RWPE2 (cell line): ENCODE measurements at regions not wholly inside any gene's neighbourhood (a gene's known extent, or its start where the extent isn't known, plus 50 kb on each side); places are given as distances from the start of the nearest gene placed in this dataset.

Source experiments
- ATAC-seq: fragments of 200-7000 bp; cut with Tn5 transposase; 3 replicates; pipeline ENCODE4 v1.9.1; 2021; ENCODE audit warnings: low read depth
- DNase-seq: peaks from one replicate; pipeline ENCODE4 v3.0.0-alpha.2; 2020; ENCODE audit warnings: low spot score
- H3K27ac ChIP-seq: fragments of 450-650 bp; 2 replicates; pipeline ENCODE4 v1.5.1; 2017; ENCODE audit warnings: mild to moderate bottlenecking; ENCODE audit not compliant: poor library complexity, severe bottlenecking
- H3K27me3 ChIP-seq: fragments of 250-450 bp; sonication (Bioruptor Pico); 2 replicates; pipeline ENCODE4 v1.5.1; 2021; ENCODE audit warnings: mild to moderate bottlenecking, moderate library complexity; ENCODE audit not compliant: insufficient read depth, poor library complexity, severe bottlenecking
- H3K36me3 ChIP-seq: fragments of 250-450 bp; sonication (Bioruptor Pico); 2 replicates; pipeline ENCODE4 v1.5.1; 2020; ENCODE audit warnings: low read depth, mild to moderate bottlenecking, moderate library complexity
- H3K4me1 ChIP-seq: fragments of 250-450 bp; sonication (Bioruptor Pico); 2 replicates; pipeline ENCODE4 v1.5.1; 2021; ENCODE audit warnings: mild to moderate bottlenecking, moderate library complexity; ENCODE audit not compliant: insufficient read depth, poor library complexity, severe bottlenecking
- H3K4me3 ChIP-seq: fragments of 250-450 bp; sonication (Bioruptor Pico); 2 replicates; pipeline ENCODE4 v1.5.1; 2021; ENCODE audit warnings: mild to moderate bottlenecking, moderate library complexity; ENCODE audit not compliant: severe bottlenecking
- H3K9me3 ChIP-seq: fragments of 250-450 bp; sonication (Bioruptor Pico); 2 replicates; pipeline ENCODE4 v1.5.1; 2021; ENCODE audit warnings: mild to moderate bottlenecking, moderate library complexity; ENCODE audit not compliant: severe bottlenecking
- CTCF ChIP-seq: fragments of 450-650 bp; IDR thresholded peaks from one replicate; pipeline ENCODE4 v1.5.1; 2017; ENCODE audit warnings: mild to moderate bottlenecking, moderate library complexity; ENCODE audit not compliant: poor library complexity, severe bottlenecking

GRCh38 chr2:604854-605524, 72.2 kb downstream of the TMEM18 start:
- H3K4me3 ChIP-seq, result no peak overlapping the region
- TF ChIP-seq CTCF, result no peak
- no peaks in the 10 kb centered on the region for H3K36me3 ChIP-seq
- ATAC-seq, result no peak
- H3K9me3 ChIP-seq, result peaks cover 2% of the 10 kb centered on the region
- H3K27ac ChIP-seq, result no peak overlapping the region
- no peaks in the 10 kb centered on the region for H3K27me3 ChIP-seq
- no peak for DNase-seq
- peaks cover 6% of the 10 kb centered on the region for H3K4me1 ChIP-seq

- ATAC-seq (no peak), DNase-seq (no peak)
- H3K4me1 ChIP-seq, result peaks cover 6% of the 10 kb centered on the region
- peaks cover 2% of the 10 kb centered on the region for H3K9me3 ChIP-seq
- no peaks in the 10 kb centered on the region for H3K36me3 ChIP-seq
- H3K4me3 ChIP-seq, result no peak overlapping the region
- no peaks in the 10 kb centered on the region for H3K27me3 ChIP-seq
- H3K27ac ChIP-seq, result no peak overlapping the region
- no peak for TF ChIP-seq CTCF
Measured at GRCh38 chr2:604385-604784, 72.8 kb downstream of the TMEM18 start.

- H3K4me3 ChIP-seq, result no peak overlapping the region
- no peaks in the 10 kb centered on the region for H3K27me3 ChIP-seq
- peaks cover 2% of the 10 kb centered on the region for H3K9me3 ChIP-seq
- H3K27ac ChIP-seq, result peak overlapping the region; percentile 50
- DNase-seq (no peak), ATAC-seq (no peak)
- H3K36me3 ChIP-seq, result no peaks in the 10 kb centered on the region
- TF ChIP-seq CTCF, result no peak
- H3K4me1 ChIP-seq, result peaks cover 6% of the 10 kb centered on the region
Measured at GRCh38 chr2:603869-604268, 73.3 kb downstream of the TMEM18 start.

- H3K27ac ChIP-seq, result peak overlapping the region; percentile 50
- H3K27me3 ChIP-seq, result no peaks in the 10 kb centered on the region
- DNase-seq (no peak), ATAC-seq (0 out of 3 replicates have a peak, but pooled peaks have one; percentile 4)
- H3K4me1 ChIP-seq, result peaks cover 6% of the 10 kb centered on the region
- H3K9me3 ChIP-seq, result peaks cover 2% of the 10 kb centered on the region
- no peaks in the 10 kb centered on the region for H3K36me3 ChIP-seq
- TF ChIP-seq CTCF, result no peak
- H3K4me3 ChIP-seq, result no peak overlapping the region
Measured at GRCh38 chr2:603427-603826, 73.8 kb downstream of the TMEM18 start.

- peak; percentile 80 for ATAC-seq
- Histone ChIP-seq H3K4me3 (no peak overlapping the region), H3K9me3 (peaks cover 2% of the 10 kb centered on the region), H3K36me3 (no peaks in the 10 kb centered on the region), H3K27me3 (no peaks in the 10 kb centered on the region), H3K4me1 (peaks cover 6% of the 10 kb centered on the region), H3K27ac (peak overlapping the region; percentile 50)
- no peak for TF ChIP-seq CTCF
- DNase-seq, result no peak
Measured at GRCh38 chr2:602571-603359, 74.4 kb downstream of the TMEM18 start.
